Stimulated activated CD8-positive, alpha-beta memory T cell treated with anti-CD3 and anti-CD28 coated beads, Interleukin-15, amount 100 ng/mL, for 48 hours (primary cell): ENCODE measurements at regions not wholly inside any gene's neighbourhood (a gene's known extent, or its start where the extent isn't known, plus 50 kb on each side); places are given as distances from the start of the nearest gene placed in this dataset.

Experiments used
- DNase-seq, 2 donors: peaks; one replicate each; pipeline ENCODE4 v3.0.0-alpha.2; 2020; ENCODE audit warnings: low read depth in 2 of 2

DNA sequence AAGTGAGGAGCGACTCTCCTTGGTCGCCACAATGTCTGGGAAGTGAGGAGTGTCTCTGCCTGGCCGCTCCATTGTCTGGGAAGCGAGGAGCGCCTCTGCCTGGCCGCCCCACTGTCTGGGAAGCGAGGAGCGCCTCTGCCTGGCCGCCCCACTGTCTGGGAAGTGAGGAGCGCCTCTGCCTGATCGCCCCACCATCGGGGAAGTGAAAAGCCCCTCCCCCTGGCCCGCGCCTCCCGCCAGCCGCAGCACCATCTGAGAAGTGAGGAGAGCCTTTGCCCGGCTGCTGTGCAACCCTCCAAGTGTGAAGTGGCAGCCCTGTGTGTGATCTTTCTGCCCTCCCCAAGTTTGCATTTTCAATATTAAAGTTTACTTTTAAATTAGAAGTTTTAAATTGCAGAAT lies 95.0 kb upstream of the PPP2R5A start:
- DNase-seq = no peak

GRCh38 chr1:212192261-212192998 lies 92.8 kb upstream of the PPP2R5A start:
- no peak for DNase-seq

GRCh38 chr1:212196355-212196754 lies 88.9 kb upstream of the PPP2R5A start:
- no peak for DNase-seq

- DNase-seq = no peak
These were observed 83.7 kb upstream of the PPP2R5A start for GRCh38 chr1:212201461-212201860.

DNA sequence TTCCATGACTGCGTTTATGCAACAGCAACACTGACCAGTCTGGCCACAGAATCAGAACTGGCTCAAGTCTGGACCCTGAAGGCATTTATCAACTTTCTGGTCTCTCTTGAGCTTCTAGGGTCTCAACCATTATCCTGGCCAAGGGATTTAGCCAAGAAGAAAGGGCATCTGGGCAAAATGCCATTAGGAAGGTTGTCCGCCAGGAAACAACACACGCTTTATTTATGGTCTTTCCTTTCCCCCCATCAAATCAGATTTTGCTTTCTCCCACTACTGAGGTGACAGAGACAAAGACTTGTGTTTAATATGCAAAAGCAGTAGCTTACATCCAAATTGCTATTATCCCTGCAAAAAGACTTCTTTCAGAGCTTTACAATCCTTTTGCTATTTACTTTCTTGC lies 81.6 kb upstream of the PPP2R5A start:
- DNase-seq = no peak

DNA sequence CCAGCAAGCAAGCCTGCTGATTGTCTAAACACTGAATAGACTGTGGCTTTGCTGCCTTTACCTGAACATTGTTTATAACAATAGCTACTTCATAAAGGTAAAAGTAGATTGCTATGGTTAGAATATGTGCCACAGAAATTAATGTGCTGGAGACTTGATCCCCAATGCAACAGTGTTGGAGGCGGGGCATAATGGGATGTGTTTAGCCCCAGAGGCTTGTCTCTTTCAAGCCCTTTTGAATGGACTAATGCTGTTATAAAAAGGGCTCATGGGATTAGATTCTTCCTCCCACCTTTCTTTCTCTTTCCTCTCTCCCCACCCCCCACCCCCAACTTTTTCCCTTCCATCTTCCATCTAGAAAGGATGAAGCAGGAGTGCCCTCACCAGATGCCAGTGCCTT lies 80.2 kb upstream of the PPP2R5A start:
- no peak for DNase-seq

DNA sequence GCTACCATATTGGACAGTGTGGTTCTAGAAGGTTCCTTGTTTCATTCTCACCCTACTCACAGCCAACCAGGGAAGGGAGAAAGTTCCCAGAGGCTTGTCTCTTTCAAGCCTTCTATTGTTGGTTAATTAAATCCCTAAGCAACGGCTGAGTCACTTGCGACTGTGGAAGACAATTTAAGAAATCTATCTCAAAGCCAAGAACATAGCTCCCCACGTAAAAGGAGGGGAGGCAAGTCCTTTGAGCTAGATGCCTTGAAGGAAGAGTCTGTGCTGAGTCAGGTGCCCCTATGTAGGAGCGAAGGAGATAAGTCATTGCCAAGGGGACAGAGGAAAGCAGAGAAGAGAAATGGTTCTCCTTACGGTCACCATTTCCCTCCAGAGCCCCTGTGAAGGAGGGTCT lies 79.4 kb upstream of the PPP2R5A start:
- no peak for DNase-seq

DNA sequence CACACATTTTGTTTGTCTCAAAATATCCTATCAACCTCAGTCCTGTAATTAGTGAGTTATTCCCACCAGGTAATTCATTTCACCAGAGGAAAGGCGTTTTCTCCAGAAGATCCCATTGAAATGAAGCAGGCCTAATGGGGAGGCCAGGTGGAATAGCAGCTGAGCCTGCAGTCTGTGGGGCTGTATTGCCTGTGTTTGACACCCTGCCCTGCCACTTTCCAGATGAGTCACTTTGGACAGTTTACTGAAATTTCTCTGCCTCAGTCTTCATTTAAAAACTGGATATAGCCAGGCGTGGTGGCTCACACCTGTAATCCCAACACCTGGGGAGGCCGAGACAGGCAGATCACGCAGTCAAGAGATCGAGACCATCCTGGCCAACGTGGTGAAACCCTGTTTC lies 78.1 kb upstream of the PPP2R5A start:
- DNase-seq = no peak

DNA sequence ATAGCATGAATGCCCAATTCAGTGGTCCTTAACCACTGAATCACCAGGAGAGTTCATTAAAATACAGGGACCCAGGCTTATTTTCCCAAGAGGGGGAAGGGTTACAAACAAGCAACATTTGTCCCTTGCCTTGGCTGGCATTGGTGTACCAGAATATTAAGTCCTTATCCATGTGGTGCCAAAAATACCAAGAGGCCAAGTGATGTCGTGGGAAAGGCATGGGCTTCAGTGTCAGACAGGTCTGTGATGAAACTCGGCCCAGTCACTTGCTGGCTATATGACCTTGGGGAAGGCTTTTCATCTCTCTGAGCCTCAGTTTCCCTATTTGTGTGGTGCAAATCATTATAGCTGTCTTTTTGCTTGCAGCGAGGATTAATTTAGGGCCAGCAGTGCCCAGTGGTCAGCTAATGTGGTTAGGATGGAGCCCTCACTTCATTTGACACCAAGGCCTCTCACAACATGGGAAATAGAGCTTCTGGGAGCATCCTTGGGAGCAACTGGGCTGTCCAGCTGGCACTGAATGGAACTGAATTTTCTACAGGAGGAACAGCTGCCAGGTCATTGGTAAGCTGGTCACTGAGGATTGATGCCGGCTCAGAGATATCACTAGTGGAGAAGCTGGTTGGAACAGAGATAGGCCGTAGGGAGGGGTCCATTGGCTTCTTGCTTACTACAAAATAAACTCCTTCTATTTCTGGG lies 77.2 kb upstream of the PPP2R5A start:
- DNase-seq = no peak

DNA sequence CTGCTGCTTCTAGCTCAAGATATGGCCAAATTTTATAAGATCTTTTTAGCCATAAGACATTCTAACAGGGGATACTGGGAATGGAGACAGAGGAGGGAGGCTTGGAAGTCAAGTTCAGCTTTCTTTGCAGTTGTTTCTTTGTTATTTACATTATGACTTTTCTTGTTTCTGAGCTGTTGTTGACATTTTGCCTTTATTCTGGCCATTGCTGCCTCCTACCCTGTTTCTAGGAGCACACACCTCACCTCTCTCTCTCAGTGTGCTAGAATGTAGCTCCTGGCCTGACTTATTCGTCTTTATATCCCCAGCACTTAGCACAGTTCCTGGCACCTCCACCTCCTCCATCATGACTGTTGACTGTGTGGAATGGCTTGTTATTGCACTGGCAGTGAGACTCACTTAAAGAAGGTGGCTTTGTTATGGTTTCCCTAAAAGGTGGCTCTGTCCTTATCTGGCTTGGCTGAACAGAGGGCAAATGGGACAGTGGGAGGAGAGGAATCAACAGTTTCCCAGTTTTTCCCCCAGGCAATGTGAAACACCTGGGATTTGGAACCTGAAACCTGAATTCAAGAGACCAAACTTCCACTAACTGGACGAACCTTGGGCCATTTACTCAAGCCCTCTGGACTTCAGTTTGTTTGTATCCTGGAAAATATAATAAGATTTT lies 76.1 kb upstream of the PPP2R5A start:
- DNase-seq = no peak

DNA sequence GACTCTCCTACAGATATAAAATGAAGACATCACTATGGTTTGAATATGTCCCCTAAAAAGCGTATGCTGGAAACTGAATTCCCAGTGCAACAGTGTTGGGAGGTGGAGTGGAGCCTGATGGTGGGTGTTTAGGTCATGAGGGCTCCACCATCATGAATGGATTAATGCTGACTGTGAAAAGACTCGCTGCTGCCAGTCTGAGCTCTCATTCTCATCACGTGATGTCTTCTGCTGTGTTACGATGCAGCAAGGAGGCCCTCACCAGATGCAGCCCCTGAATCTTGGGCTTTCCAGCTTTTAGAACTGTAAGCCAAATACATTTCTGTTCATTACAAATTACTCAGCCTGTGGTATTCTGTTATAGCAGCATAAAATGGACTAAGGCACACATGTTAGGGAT lies 73.8 kb upstream of the PPP2R5A start:
- no peak for DNase-seq

DNA sequence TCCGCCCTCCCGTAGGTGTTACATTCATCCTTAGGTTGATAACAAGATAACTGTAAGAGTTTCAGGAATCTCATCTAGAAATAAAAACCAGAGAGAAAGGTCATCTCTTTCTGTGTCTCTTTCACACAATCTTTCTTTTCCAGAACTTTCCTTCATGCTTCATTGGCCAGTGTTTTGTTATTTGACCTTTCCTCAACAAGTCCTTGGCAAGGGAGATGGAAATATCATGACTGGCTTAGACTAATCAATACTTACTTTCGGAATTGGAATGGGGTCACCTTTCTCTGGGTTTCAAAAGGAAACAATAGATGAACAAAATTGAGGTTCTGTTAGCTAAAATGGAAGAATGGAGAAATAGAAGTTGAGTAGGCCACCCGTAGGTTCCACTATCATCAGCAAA lies 72.9 kb upstream of the PPP2R5A start:
- no peak for DNase-seq

- no peak for DNase-seq
These were observed 72.3 kb upstream of the PPP2R5A start for GRCh38 chr1:212212906-212213305.

DNA sequence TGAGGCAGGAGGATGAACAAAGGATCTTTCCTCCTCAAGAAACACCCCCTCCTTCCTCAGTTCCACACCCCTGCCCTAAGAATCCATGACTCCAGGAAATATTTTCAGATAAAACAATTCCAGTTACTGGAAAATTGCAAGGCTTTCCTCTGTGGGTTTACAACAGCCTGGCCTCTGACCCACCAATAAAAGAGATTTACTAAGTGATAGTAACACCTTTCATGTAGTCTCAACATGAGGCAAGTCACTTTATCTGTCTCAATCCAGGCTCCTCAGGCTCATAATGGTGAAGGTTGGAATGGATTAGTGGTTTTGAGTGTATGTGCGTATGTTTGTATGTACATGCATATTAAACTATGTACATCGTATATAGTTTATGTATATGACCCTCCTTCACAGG lies 71.4 kb upstream of the PPP2R5A start:
- DNase-seq = no peak

- DNase-seq = no peak
These were observed 70.9 kb upstream of the PPP2R5A start for GRCh38 chr1:212214325-212214724.

DNA sequence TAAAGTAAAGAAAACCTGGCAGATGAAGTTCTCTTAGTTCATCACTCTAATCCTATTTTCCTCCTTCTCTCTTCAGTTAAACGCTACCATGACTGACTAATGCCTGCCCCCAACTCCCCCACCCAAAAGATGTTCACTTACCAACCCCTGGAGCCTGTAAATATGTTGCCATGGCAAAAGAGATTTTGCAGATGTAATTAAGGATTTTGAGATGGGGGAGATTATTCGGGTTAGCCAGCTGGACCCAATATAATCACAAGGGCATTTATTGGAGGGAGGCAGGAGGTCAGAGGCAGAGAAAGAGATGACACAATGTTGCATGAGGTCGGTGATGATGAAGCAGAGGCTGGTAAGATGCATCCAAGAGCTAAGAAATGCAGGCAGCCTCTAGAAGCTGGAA lies 69.3 kb upstream of the PPP2R5A start:
- DNase-seq = no peak

GRCh38 chr1:212217633-212218032 lies 67.6 kb upstream of the PPP2R5A start:
- DNase-seq = no peak

GRCh38 chr1:212218065-212218464 lies 67.1 kb upstream of the PPP2R5A start:
- no peak for DNase-seq

DNA sequence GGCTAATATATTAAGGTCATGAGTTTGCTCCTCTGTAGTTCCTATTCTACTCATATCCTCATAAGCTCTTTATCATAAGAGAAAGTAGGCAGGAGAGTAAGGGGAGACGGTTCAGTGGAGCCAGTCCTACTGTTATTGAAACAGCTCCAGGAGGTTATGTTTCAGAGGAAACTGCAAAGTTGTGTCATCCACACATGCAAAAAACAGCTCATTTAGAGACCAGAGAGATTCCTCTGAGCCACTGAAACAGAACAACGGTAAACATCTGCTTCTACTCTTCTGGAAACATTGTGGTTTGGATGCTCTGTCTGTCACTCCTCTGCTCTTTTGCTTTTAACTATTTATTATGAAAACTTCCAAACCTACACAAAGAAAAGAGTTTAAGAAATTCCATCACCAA lies 66.3 kb upstream of the PPP2R5A start:
- DNase-seq = no peak

GRCh38 chr1:212219679-212220463 lies 65.3 kb upstream of the PPP2R5A start:
- no peak for DNase-seq

- no peak for DNase-seq
These were observed 63.4 kb upstream of the PPP2R5A start for GRCh38 chr1:212221801-212222200.

- no peak for DNase-seq
These were observed 61.1 kb upstream of the PPP2R5A start for GRCh38 chr1:212224102-212224501.
